ENCODE measurements at regions not wholly inside any gene's neighbourhood (a gene's known extent, or its start where the extent isn't known, plus 50 kb on each side); places are given as distances from the start of the nearest gene placed in this dataset.

- Histone ChIP-seq H3K4me3 (ENCODE audit: low read length) (no peak overlapping the region), H3K36me3 (ENCODE audit: insufficient read depth, low read length) (no peaks in the 10 kb centered on the region), H3K9me3 (ENCODE audit: low read length) (no peaks in the 10 kb centered on the region), H2AFZ (ENCODE audit: low read depth, low read length) (no peak overlapping the region), H3K27me3 (ENCODE audit: insufficient read depth, low read length) (no peaks in the 10 kb centered on the region), H3K4me1 (ENCODE audit: insufficient read depth, low read length) (peaks cover 8% of the 10 kb centered on the region)
These were observed 176.5 kb upstream of the AKR1E2 start for GRCh38 chr10:4649471-4649870.

GRCh38 chr10:4648999-4649398 lies 177.0 kb upstream of the AKR1E2 start:
- Histone ChIP-seq H2AFZ (ENCODE audit: low read depth, low read length) (no peak overlapping the region), H3K27me3 (ENCODE audit: insufficient read depth, low read length) (no peaks in the 10 kb centered on the region), H3K9me3 (ENCODE audit: low read length) (no peaks in the 10 kb centered on the region), H3K4me1 (ENCODE audit: insufficient read depth, low read length) (peaks cover 8% of the 10 kb centered on the region), H3K4me3 (ENCODE audit: low read length) (no peak overlapping the region), H3K36me3 (ENCODE audit: insufficient read depth, low read length) (no peaks in the 10 kb centered on the region)

GRCh38 chr10:4647109-4647785 lies 178.8 kb upstream of the AKR1E2 start:
- Histone ChIP-seq H3K9me3 (ENCODE audit: low read length) (no peaks in the 10 kb centered on the region), H2AFZ (ENCODE audit: low read depth, low read length) (no peak overlapping the region), H3K36me3 (ENCODE audit: insufficient read depth, low read length) (no peaks in the 10 kb centered on the region), H3K4me1 (ENCODE audit: insufficient read depth, low read length) (peaks cover 8% of the 10 kb centered on the region), H3K27me3 (ENCODE audit: insufficient read depth, low read length) (no peaks in the 10 kb centered on the region), H3K4me3 (ENCODE audit: low read length) (no peak overlapping the region)

- Histone ChIP-seq H3K36me3 (ENCODE audit: insufficient read depth, low read length) (no peaks in the 10 kb centered on the region), H3K27me3 (ENCODE audit: insufficient read depth, low read length) (no peaks in the 10 kb centered on the region), H3K4me1 (ENCODE audit: insufficient read depth, low read length) (peaks cover 8% of the 10 kb centered on the region), H3K4me3 (ENCODE audit: low read length) (no peak overlapping the region), H3K9me3 (ENCODE audit: low read length) (no peaks in the 10 kb centered on the region), H2AFZ (ENCODE audit: low read depth, low read length) (no peak overlapping the region)
These were observed 179.5 kb upstream of the AKR1E2 start for GRCh38 chr10:4646547-4646946.

GRCh38 chr10:4645836-4646235 lies 180.2 kb upstream of the AKR1E2 start:
- Histone ChIP-seq H3K9me3 (ENCODE audit: low read length) (no peaks in the 10 kb centered on the region), H3K27me3 (ENCODE audit: insufficient read depth, low read length) (no peaks in the 10 kb centered on the region), H3K4me3 (ENCODE audit: low read length) (no peak overlapping the region), H2AFZ (ENCODE audit: low read depth, low read length) (no peak overlapping the region), H3K4me1 (ENCODE audit: insufficient read depth, low read length) (peaks cover 8% of the 10 kb centered on the region), H3K36me3 (ENCODE audit: insufficient read depth, low read length) (no peaks in the 10 kb centered on the region)

GRCh38 chr10:4643471-4643870 lies 182.5 kb upstream of the AKR1E2 start:
- Histone ChIP-seq H3K27me3 (ENCODE audit: insufficient read depth, low read length) (no peaks in the 10 kb centered on the region), H3K4me1 (ENCODE audit: insufficient read depth, low read length) (peaks cover 8% of the 10 kb centered on the region), H3K4me3 (ENCODE audit: low read length) (no peak overlapping the region), H3K9me3 (ENCODE audit: low read length) (peaks cover 3% of the 10 kb centered on the region), H2AFZ (ENCODE audit: low read depth, low read length) (no peak overlapping the region), H3K36me3 (ENCODE audit: insufficient read depth, low read length) (no peaks in the 10 kb centered on the region)

- H3K36me3 ChIP-seq (ENCODE audit: insufficient read depth, low read length) = no peaks in the 10 kb centered on the region
- peaks cover 3% of the 10 kb centered on the region for H3K9me3 ChIP-seq (ENCODE audit: low read length)
- no peak overlapping the region for H2AFZ ChIP-seq (ENCODE audit: low read depth, low read length)
- H3K4me3 ChIP-seq (ENCODE audit: low read length) = no peak overlapping the region
- no peaks in the 10 kb centered on the region for H3K27me3 ChIP-seq (ENCODE audit: insufficient read depth, low read length)
- no peaks in the 10 kb centered on the region for H3K4me1 ChIP-seq (ENCODE audit: insufficient read depth, low read length)
These were observed 186.0 kb upstream of the AKR1E2 start for GRCh38 chr10:4639960-4640359.

GRCh38 chr10:4638099-4638498 lies 187.9 kb upstream of the AKR1E2 start:
- Histone ChIP-seq H3K9me3 (ENCODE audit: low read length) (peaks cover 3% of the 10 kb centered on the region), H3K36me3 (ENCODE audit: insufficient read depth, low read length) (no peaks in the 10 kb centered on the region), H3K27me3 (ENCODE audit: insufficient read depth, low read length) (no peaks in the 10 kb centered on the region), H3K4me3 (ENCODE audit: low read length) (no peak overlapping the region), H2AFZ (ENCODE audit: low read depth, low read length) (no peak overlapping the region), H3K4me1 (ENCODE audit: insufficient read depth, low read length) (no peaks in the 10 kb centered on the region)

GRCh38 chr10:4637657-4638056 lies 188.3 kb upstream of the AKR1E2 start:
- H3K27me3 ChIP-seq (ENCODE audit: insufficient read depth, low read length) = no peaks in the 10 kb centered on the region
- no peak overlapping the region for H3K4me3 ChIP-seq (ENCODE audit: low read length)
- H3K4me1 ChIP-seq (ENCODE audit: insufficient read depth, low read length) = peaks cover 2% of the 10 kb centered on the region

GRCh38 chr10:4635883-4636282 lies 190.1 kb upstream of the AKR1E2 start:
- H2AFZ ChIP-seq (ENCODE audit: low read depth, low read length) = no peak overlapping the region
- no peak overlapping the region for H3K4me3 ChIP-seq (ENCODE audit: low read length)
- H3K27me3 ChIP-seq (ENCODE audit: insufficient read depth, low read length) = no peaks in the 10 kb centered on the region
- peaks cover 2% of the 10 kb centered on the region for H3K4me1 ChIP-seq (ENCODE audit: insufficient read depth, low read length)
- peaks cover 3% of the 10 kb centered on the region for H3K9me3 ChIP-seq (ENCODE audit: low read length)
- H3K36me3 ChIP-seq (ENCODE audit: insufficient read depth, low read length) = no peaks in the 10 kb centered on the region

More at GRCh38 chr10:4637657-4638056, 188.3 kb upstream of the AKR1E2 start:
- Histone ChIP-seq H2AFZ (ENCODE audit: low read depth, low read length) (no peak overlapping the region), H3K36me3 (ENCODE audit: insufficient read depth, low read length) (no peaks in the 10 kb centered on the region), H3K9me3 (ENCODE audit: low read length) (peaks cover 3% of the 10 kb centered on the region)

- peaks cover 2% of the 10 kb centered on the region for H3K4me1 ChIP-seq (ENCODE audit: insufficient read depth, low read length)
- no peaks in the 10 kb centered on the region for H3K36me3 ChIP-seq (ENCODE audit: insufficient read depth, low read length)
- no peaks in the 10 kb centered on the region for H3K27me3 ChIP-seq (ENCODE audit: insufficient read depth, low read length)
- H3K4me3 ChIP-seq (ENCODE audit: low read length) = no peak overlapping the region
- H2AFZ ChIP-seq (ENCODE audit: low read depth, low read length) = no peak overlapping the region
- H3K9me3 ChIP-seq (ENCODE audit: low read length) = peaks cover 3% of the 10 kb centered on the region
These were observed 190.6 kb upstream of the AKR1E2 start for GRCh38 chr10:4635388-4635787.

GRCh38 chr10:4633776-4634175 lies 192.2 kb upstream of the AKR1E2 start:
- Histone ChIP-seq H3K9me3 (ENCODE audit: low read length) (no peaks in the 10 kb centered on the region), H2AFZ (ENCODE audit: low read depth, low read length) (no peak overlapping the region), H3K4me3 (ENCODE audit: low read length) (no peak overlapping the region), H3K4me1 (ENCODE audit: insufficient read depth, low read length) (peaks cover 2% of the 10 kb centered on the region), H3K27me3 (ENCODE audit: insufficient read depth, low read length) (no peaks in the 10 kb centered on the region), H3K36me3 (ENCODE audit: insufficient read depth, low read length) (no peaks in the 10 kb centered on the region)

GRCh38 chr10:4633186-4633585 lies 192.8 kb upstream of the AKR1E2 start:
- Histone ChIP-seq H3K9me3 (ENCODE audit: low read length) (no peaks in the 10 kb centered on the region), H3K36me3 (ENCODE audit: insufficient read depth, low read length) (no peaks in the 10 kb centered on the region), H3K27me3 (ENCODE audit: insufficient read depth, low read length) (no peaks in the 10 kb centered on the region), H3K4me1 (ENCODE audit: insufficient read depth, low read length) (peaks cover 2% of the 10 kb centered on the region), H2AFZ (ENCODE audit: low read depth, low read length) (no peak overlapping the region), H3K4me3 (ENCODE audit: low read length) (no peak overlapping the region)

GRCh38 chr10:4632757-4633156 lies 193.2 kb upstream of the AKR1E2 start:
- Histone ChIP-seq H3K36me3 (ENCODE audit: insufficient read depth, low read length) (no peaks in the 10 kb centered on the region), H3K27me3 (ENCODE audit: insufficient read depth, low read length) (no peaks in the 10 kb centered on the region), H3K4me3 (ENCODE audit: low read length) (no peak overlapping the region), H3K4me1 (ENCODE audit: insufficient read depth, low read length) (peaks cover 2% of the 10 kb centered on the region), H3K9me3 (ENCODE audit: low read length) (no peaks in the 10 kb centered on the region), H2AFZ (ENCODE audit: low read depth, low read length) (no peak overlapping the region)
